ENCODE measurements at regions not wholly inside any gene's neighbourhood (a gene's known extent, or its start where the extent isn't known, plus 50 kb on each side); places are given as distances from the start of the nearest gene placed in this dataset.

DNA sequence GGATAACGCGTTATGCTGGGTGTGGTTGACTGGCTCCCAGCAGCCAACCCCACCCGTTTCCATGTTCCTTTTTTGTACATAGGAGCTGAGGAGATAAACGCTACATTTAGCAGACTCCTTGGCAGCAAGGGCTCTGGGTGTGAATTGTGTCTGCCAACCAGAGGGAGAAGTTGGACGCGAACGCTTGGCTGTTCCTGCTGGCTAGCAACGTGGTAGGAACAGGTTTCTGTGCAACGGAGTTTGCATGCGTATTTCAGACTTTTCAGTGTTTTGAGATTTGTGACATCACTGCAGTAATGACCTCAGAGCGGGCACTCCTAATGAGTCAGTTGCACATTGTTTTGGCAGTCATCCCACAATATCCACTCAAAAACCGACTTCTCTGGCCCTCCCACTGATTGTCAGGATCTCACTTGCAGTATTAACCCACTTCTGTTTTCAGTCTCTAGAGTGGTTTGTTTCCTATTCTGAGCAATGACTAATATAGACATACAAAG lies 98.7 kb upstream of the RGS1 start:
- TF ChIP-seq, protein P1, sequence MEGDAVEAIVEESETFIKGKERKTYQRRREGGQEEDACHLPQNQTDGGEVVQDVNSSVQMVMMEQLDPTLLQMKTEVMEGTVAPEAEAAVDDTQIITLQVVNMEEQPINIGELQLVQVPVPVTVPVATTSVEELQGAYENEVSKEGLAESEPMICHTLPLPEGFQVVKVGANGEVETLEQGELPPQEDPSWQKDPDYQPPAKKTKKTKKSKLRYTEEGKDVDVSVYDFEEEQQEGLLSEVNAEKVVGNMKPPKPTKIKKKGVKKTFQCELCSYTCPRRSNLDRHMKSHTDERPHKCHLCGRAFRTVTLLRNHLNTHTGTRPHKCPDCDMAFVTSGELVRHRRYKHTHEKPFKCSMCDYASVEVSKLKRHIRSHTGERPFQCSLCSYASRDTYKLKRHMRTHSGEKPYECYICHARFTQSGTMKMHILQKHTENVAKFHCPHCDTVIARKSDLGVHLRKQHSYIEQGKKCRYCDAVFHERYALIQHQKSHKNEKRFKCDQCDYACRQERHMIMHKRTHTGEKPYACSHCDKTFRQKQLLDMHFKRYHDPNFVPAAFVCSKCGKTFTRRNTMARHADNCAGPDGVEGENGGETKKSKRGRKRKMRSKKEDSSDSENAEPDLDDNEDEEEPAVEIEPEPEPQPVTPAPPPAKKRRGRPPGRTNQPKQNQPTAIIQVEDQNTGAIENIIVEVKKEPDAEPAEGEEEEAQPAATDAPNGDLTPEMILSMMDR (IDR thresholded peaks at IDR 0.05), result no peak
- TF ChIP-seq EP300 (IDR thresholded peaks at IDR 0.05) (no peak), POLR2AphosphoS5 (IDR thresholded peaks at IDR 0.05) (peak in 1 of 2 donors; percentile 22), POLR2A (IDR thresholded peaks at IDR 0.05; ENCODE audit: low read depth) (no peak)
